GM12873 (cell line): ENCODE measurements at regions not wholly inside any gene's neighbourhood (a gene's known extent, or its start where the extent isn't known, plus 50 kb on each side); places are given as distances from the start of the nearest gene placed in this dataset.

Source experiments
- TF ChIP-seq, protein P1 (sequence below): IDR thresholded peaks from 2 replicates; pipeline ENCODE4 v1.5.1; 2012; ENCODE audit warnings: low read depth, mild to moderate bottlenecking, moderate library complexity, low read length, control low read depth; ENCODE audit not compliant: insufficient read depth; ENCODE audit errors: missing control alignments

GRCh38 chr6:92589996-92590395, 829.4 kb downstream of the EPHA7 start:
- TF ChIP-seq, protein P1, sequence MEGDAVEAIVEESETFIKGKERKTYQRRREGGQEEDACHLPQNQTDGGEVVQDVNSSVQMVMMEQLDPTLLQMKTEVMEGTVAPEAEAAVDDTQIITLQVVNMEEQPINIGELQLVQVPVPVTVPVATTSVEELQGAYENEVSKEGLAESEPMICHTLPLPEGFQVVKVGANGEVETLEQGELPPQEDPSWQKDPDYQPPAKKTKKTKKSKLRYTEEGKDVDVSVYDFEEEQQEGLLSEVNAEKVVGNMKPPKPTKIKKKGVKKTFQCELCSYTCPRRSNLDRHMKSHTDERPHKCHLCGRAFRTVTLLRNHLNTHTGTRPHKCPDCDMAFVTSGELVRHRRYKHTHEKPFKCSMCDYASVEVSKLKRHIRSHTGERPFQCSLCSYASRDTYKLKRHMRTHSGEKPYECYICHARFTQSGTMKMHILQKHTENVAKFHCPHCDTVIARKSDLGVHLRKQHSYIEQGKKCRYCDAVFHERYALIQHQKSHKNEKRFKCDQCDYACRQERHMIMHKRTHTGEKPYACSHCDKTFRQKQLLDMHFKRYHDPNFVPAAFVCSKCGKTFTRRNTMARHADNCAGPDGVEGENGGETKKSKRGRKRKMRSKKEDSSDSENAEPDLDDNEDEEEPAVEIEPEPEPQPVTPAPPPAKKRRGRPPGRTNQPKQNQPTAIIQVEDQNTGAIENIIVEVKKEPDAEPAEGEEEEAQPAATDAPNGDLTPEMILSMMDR, result no peak

DNA sequence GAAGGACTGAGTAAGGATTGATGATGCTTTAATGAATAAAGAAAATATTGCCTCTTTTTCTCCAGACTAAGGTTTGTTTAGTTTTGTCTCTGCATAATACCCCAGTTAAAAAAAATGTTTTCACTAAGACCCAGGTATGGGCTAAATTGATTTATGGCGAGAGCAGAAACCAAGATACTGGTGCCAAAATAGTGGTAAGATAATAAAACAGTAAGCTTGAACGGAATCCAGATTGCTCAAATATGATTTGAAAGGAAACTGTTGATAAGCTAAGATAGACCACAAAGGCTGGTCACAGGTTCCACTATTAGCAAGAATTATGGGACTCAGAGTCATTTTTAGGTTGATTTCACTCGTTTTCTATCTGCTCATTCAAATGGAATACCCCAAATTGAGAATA, 831.2 kb downstream of the EPHA7 start:
- TF ChIP-seq, protein P1, result no peak

DNA sequence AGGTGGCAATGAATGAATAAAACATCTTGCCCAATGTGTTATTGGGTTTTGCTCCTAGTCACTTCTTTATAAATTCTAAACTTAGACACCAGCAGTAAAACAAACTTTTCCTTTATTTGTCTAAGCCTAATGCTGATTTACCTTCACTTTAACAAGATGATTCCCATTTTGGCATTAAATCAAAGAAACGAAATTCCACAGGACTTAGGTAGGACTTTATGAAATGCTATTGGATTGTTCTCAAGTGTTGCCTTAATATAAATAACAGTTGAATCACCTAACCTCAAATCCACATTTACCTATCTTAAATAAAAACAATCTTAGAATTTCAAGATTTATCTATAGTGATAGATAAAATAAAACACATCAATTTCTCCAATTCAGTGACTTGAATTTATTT, 831.8 kb downstream of the EPHA7 start:
- TF ChIP-seq, protein P1, result no peak

- TF ChIP-seq, protein P1, result no peak
These were observed 833.0 kb downstream of the EPHA7 start for GRCh38 chr6:92586236-92586977.

DNA sequence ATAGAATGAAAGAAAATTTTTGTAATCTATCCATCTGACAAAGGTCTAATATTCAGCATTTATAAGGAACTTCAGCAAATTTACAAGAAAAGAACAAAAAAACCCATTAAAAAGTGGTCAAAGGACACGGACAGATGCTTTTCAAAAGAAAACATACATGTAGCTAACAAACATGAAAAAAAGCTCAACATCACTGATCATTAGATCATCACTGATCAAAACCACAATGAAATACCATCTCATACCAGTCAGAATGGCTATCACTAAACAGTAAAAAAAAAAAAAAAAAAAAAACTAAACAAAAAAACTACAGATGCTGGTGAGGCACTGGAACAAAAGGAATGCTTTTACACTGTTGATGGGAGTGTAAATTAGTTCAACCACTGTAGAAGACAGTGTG, 837.1 kb downstream of the EPHA7 start:
- TF ChIP-seq, protein P1, result no peak

DNA sequence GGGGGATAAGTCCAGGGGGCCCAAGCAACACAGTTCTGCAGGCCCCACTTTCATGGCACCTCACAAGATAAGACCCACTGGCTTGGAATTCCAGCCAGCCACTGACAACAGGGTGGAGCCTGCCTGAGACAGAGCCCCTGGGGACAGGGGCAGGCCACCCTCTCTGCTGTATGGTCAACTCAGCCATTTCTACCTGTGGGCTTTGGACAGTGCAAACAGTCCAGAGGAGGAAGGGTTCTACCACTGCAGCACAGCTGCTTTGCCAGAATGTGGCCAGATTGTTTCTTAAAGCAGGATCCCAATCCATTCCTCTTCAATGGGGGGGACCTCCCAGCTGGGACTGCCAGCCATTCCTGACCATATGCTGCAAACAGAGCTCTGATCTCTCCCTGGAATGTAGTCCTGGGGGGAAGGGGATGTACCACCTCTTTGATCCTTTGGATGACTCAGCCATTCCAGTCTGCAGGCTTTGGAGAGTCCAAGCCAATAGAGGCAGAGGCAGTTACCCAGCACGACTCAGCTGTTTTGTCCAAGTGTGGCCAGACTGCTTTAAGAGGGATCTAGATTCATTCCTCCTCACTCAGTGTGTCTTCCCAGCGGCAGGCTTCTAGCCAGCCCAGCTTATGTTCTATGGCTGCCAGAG, 842.2 kb downstream of the EPHA7 start:
- TF ChIP-seq, protein P1, result no peak

DNA sequence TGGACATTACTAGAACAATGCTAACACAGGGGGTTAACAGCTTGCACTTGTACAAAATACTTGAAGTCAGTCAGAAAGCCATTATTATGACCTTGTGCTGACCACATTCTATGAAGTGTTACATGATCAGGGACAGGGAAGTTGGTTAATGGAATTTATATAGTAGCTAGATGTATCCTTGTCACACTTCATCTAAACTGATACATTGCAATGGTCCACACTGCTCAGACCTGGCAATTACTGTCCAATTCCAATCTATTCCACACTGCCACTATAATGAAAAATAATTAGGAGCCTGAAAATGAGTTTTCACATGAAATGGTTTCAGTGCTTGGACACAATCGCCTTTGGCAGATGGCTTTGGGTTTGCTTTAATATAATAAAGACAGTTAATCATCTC, 850.8 kb downstream of the EPHA7 start:
- TF ChIP-seq, protein P1, result no peak
